HG03060 (cell line): ENCODE measurements at regions not wholly inside any gene's neighbourhood (a gene's known extent, or its start where the extent isn't known, plus 50 kb on each side); places are given as distances from the start of the nearest gene placed in this dataset.
"Not testable (repeated sequence)": the region's sequence is repeated elsewhere in the genome, so short reads cannot be mapped to it uniquely, and the experiment has no call there.

ENCODE experiments used
- ATAC-seq: cut with Tn5 transposase; IDR thresholded peaks from one replicate; pipeline ENCODE4 v1.9.1; 2021; ENCODE audit warnings: low read depth, moderate number of reproducible peaks; ENCODE audit not compliant: unreplicated experiment

DNA sequence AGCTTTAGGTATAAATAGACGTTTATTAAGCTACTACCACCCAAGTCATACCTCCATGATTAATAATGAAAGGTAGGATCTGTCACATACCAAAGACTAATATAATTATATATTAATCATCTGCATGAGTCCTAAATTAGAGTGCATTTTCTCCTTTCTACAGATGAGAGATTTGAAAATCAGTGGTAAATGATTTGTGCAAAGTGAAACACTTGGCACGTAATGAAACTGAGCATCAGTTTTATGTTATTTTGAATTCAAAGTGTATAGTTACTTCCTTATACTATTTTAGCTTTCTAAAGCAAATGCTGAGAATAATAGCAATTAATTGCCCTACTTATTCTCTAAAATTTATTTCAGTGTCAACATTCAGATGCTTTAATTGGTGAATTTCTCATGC lies 615.3 kb downstream of the TRIB2 start:
- no peak for ATAC-seq

- ATAC-seq: not testable (repeated sequence)
These were observed 617.3 kb downstream of the TRIB2 start for GRCh38 chr2:13334071-13334470.

GRCh38 chr2:13334545-13334944 lies 617.8 kb downstream of the TRIB2 start:
- ATAC-seq: no peak

GRCh38 chr2:13335862-13336535 lies 619.3 kb downstream of the TRIB2 start:
- no peak for ATAC-seq

GRCh38 chr2:13351068-13351467 lies 634.3 kb downstream of the TRIB2 start:
- ATAC-seq: no peak

DNA sequence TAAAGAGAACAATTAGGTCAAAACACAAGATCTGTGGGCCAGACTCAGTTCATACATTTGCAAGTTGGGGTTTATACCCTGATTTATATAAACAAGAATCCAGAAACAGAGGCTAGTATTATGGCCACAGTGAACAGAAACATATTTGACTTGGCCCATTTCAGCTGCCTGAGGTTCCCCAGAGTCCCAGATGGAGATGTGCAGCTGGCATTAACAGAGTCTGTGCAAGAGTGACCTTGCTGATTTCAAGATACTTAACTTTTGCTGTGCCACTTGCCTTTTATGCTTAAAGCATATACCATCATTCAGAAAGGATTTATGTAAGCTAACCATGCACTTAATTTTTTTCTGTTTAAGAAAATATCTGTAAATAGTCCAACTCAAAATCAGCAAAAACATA lies 636.3 kb downstream of the TRIB2 start:
- no peak for ATAC-seq

DNA sequence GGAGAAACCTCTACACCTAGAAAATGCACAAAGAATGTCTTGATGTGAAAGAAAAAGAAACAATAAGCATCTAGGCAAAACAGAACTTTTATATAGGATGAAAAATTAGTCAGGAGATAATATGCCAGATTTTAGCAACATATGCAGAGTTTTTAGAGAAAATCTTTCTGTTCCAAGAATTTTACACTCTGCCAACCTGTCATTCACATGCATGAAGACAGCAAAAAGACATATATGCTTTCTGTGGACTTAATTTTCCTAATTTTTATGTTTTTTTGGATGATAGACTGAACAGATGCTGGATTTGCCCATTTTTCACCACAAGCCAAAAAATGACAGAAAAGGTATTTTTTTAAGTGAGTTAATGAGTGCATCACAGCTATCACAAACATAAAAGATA lies 637.3 kb downstream of the TRIB2 start:
- no peak for ATAC-seq

- not testable (repeated sequence) for ATAC-seq
These were observed 665.2 kb downstream of the TRIB2 start for GRCh38 chr2:13381928-13382327.

DNA sequence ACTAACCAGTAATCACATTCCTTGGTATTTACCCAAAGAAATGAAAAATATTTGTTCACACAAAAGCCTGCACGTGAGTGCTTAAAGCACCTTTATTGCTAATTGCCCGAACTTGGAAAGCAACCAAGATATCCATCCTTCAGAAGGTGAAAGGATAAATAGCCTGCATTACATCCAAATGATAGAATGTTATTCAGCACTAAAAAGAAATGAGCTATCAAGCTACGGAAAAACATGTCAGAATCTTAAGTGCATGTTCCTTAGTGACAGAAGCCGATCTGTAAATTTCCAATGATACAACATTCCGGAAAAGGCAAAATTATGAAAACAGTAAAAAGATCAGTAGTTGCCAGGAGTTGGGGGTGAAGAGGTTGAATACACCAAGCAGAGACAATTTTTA lies 672.4 kb downstream of the TRIB2 start:
- not testable (repeated sequence) for ATAC-seq

DNA sequence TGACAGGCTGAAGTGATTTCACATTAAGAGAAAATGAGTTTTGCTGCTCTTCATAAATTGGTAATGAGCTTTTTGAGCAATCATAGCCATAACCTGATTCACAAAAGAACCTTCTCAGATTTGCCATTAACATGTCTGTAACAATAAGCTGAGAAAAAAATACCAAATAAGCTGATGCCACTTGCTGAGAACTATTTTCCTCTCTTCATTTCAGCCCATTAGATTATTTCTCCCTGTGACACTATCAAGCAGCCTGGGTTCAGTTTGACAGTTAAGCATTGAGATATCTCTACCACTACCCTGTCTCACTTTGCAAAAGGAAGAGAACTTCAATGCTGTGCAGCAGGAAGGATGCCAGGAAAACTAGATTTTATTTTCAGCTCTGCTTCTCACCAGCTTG lies 673.9 kb downstream of the TRIB2 start:
- no peak for ATAC-seq

DNA sequence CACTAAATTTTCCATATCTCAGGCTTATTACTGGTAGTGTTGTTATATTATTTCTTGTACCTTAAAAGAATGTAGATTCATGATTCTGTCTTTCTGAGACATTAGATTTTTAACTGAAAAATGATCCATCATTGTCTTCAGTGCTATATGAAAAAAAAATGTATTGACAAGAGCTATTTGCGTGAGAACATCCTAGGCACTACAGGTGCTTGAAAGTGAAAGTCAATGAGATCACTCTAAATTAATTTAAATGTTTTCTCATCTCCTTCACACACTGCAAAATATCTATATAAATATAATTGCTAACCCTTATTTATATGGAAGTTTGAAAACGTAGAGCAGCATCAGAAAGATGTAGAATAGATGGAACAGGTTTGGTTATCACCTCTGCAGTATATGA lies 684.6 kb downstream of the TRIB2 start:
- ATAC-seq: no peak

- no peak for ATAC-seq
These were observed 697.3 kb downstream of the TRIB2 start for GRCh38 chr2:13413989-13414388.

- ATAC-seq: no peak
These were observed 698.2 kb downstream of the TRIB2 start for GRCh38 chr2:13414897-13415296.

- ATAC-seq: no peak
These were observed 717.2 kb downstream of the TRIB2 start for GRCh38 chr2:13433954-13434353.

DNA sequence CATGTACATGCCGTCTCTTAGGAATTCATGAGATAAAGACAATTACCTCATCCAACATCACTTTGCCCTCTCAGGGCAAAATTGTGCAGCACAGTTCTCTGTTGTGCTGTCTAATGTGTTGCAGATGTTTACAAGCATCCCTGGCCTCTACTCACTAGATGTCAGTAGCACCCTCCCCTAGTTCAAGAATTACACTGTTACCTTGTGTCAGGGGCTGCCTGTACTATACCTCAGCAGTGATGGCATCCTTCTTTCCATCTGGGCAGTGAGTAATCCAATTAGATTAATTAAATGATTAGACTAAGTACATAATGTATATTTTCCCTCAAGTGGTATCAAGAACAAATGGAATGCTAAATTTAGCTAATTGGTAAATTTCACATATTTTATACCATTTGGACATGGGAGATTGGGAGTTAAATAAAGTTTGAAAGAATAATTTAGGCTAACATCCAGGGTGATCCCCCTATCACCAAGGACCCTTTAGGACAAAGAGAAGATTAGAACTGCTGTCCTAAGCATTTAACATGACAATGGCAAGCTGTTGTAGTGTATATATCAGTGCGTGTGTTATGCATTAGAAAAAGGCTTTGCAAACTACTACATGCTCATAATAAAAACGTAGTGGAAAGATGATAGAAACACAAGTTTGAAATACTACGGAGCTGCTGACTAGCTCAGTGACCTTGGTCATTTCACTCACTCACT lies 727.0 kb downstream of the TRIB2 start:
- ATAC-seq: not testable (repeated sequence)

DNA sequence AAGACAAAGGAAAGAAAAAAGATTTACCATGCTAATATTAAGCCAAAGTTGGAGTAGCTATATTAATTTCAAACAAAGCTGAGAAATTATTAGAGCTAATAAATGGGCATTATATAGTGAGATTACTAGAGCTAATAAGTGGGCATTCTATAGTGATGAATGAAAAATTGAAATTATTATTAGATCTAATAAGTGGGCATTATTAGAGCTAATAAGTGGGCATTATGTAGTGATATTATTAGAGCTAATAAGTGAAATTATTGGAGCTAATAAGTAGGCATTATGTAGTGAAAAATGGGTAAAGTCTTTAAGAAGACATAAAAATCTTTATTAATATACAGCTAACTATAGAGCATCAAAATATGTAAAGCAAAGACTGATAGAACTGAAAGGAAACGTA lies 745.7 kb downstream of the TRIB2 start:
- no peak for ATAC-seq

- ATAC-seq: no peak
These were observed 749.3 kb downstream of the TRIB2 start for GRCh38 chr2:13466076-13466475.

DNA sequence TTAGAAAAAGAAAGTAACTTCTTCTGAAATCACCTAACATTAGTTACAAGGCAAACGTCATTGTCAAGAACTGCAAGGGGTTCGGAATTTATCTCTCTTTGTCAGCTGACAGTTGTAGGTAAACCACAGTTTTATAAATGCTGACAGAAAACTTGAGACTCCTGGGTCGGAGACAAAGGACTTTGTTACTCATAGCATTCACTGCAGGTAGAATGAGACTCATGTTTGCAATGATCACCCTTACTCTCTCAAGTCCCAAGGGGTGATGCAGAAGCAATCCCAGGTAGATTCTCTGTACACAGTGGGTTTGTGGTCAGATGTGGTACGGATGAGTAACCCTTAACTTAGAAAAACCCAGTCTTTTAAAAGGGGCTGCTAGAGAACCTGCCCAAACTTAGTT lies 757.8 kb downstream of the TRIB2 start:
- ATAC-seq: no peak

DNA sequence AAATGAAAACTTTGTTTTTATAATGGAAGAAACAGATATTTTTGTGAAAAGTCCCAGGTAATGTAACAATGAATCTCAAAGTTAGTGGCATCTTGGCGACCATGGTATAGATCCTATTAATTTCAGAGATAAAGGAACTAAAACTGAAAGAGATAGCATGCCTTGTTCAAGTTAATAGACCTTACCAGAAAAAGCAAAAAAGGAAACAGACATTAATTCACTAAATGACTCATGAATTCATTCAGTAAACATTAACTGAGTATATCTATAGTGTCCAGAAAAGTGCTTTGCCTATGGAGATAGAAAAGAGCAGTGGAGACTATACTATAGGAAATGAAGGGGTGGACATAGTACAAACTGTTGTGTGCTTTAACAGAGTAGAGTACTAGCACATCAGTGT lies 763.3 kb downstream of the TRIB2 start:
- peak; percentile 70 for ATAC-seq

DNA sequence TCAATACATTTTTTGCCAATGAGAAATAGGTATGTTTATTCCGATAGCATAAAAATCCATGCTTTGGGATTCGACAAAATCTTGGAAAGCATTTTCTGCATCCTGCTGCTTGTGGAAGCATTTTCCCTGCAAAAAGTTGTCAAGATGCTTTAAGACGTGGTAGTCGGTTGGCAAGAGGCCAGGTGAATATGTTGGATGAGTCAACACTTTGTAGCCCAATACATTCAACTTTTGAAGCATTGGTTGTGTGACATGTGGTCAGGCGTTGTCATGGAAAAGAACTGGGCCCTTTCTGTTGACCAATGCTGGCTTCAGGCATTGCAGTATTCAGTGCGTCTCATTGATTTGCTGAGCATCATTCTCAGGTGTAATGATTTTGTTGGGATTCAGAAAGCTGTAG lies 764.5 kb downstream of the TRIB2 start:
- ATAC-seq: no peak

DNA sequence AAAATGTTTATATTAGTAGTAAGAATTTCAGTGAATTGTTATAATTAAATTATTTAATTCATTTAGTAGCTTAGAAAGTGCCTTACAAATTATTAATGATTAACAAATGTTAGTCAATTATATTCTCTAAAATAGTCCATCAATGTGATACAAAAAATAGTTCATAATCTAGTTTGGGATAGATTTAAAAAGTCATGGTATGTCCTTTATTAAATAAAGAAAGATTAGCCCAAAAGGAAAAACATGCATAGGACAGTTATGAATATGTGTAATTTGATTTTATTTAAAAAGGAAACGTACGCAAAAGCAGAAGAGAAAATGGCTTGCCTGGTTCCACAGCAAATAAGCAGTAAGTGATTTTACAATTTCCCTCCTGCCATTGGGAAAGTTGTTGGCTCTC lies 768.5 kb downstream of the TRIB2 start:
- ATAC-seq: no peak

- no peak for ATAC-seq
These were observed 772.2 kb downstream of the TRIB2 start for GRCh38 chr2:13488965-13489364.
